HG03159 (cell line): ENCODE measurements at regions not wholly inside any gene's neighbourhood (a gene's known extent, or its start where the extent isn't known, plus 50 kb on each side); places are given as distances from the start of the nearest gene placed in this dataset.

Experiments
- ATAC-seq: cut with Tn5 transposase; IDR thresholded peaks from one replicate; pipeline ENCODE4 v1.9.1; 2021; ENCODE audit warnings: mild to moderate bottlenecking, moderate library complexity; ENCODE audit not compliant: unreplicated experiment

DNA sequence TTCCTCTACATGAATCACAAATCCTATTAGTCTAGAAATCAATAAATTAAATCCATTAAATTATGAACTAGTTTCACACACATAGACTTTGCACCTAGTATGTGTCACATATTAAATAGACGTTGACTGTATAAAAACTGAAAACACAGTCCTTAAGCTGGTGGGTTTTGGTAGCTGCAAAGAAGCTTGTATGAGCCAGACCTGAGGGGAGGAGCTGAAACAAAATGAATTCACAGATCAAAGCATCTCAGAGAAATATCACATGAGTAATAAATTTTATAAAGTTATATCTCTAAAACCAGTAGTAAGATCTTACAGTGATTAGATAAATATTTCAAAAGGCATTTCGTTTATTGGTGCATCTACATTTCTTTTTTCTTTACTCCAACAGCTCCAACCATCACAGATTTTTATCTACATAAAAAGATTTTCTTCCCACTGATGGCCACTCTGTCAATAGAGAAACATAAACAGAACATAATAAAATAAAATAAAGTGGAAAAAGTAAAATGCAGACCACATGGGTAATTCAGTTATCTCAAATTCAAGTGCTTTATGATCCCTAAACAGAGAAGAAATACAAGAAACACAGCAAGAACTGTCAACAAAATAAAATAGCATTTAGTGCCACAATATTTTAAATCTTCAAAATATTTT is 420.0 kb upstream of the CYRIA start:
- ATAC-seq: no peak

DNA sequence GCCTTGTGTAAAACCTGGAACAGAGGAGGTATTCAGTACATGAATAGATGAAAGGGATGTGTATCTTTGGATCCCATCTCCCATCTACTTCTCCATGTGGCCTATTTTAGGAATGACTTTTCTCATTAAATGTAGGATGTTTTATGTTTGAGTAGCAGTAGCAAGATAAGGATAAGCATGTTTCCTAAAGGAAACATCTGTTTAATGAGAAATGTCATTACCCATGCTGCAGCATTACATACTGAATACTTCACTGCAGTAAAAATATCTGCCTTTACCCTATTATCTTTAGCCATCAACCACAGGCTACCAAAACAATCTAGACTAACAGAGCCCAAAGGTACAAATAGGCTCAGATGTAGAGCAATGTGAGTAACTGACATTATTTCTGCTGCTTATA is 419.2 kb upstream of the CYRIA start:
- no peak for ATAC-seq

DNA sequence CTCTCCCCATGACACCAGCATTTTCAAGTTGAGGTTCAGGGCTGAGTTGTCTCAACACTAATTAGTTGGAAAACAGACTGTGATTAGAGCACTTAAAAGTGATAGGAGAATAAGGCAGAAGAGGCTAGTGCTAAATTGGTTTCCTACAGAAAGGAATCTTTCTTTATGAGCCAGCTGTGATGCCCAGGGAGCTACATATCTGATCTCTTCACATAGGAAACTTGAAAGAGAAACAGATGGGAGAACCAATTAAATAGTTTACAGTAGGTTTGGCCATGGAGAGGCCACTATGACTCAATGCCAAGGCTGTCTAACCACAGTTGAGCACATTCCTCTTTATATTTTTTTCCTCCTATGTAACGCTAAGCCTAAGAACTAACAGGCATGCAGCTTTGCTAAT is 418.3 kb upstream of the CYRIA start:
- ATAC-seq: no peak

GRCh38 chr2:17079262-17079661 is 413.6 kb upstream of the CYRIA start:
- no peak for ATAC-seq

GRCh38 chr2:17076533-17076932 is 410.9 kb upstream of the CYRIA start:
- no peak for ATAC-seq

- ATAC-seq: no peak
These were observed 405.1 kb upstream of the CYRIA start for GRCh38 chr2:17070711-17071110.

DNA sequence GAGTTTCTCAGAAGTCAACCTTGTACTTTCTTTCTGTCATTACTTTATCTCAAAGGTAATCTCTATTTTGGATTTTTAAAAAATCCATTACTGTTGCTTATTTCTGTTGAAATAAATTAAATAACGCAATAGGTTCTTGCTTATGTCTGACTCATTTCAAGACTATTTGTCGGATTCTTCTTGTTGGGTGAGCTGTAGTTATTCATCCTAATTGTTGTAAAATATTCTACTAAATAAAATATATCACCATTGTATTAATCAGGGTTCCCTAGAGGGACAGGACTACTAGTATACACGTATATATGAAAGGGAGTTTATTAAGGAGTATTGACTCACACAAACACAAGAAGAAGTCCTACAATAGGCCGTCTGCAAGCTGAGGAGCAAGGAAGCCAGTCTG is 403.9 kb upstream of the CYRIA start:
- ATAC-seq: no peak

GRCh38 chr2:17068021-17068420 is 402.4 kb upstream of the CYRIA start:
- no peak for ATAC-seq

GRCh38 chr2:17065536-17065935 is 399.9 kb upstream of the CYRIA start:
- ATAC-seq: no peak

DNA sequence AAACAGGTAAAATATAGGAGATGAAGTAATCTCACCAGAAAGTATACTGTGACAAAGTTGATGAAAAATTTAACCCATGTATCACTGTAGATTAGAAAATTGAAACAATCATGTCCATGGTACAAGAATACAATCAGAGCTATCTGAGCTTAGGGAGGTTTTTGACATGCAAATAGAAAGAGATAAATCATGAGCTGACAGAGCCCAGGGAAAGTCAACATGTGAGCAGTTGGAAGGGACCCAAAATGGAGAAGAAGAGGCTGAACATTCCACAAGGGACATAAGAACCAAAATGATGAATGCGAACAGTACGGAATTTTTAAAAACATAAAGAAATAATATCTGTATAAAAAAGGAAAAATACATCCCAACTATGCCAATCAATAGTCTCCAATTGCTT is 395.4 kb upstream of the CYRIA start:
- ATAC-seq: no peak

DNA sequence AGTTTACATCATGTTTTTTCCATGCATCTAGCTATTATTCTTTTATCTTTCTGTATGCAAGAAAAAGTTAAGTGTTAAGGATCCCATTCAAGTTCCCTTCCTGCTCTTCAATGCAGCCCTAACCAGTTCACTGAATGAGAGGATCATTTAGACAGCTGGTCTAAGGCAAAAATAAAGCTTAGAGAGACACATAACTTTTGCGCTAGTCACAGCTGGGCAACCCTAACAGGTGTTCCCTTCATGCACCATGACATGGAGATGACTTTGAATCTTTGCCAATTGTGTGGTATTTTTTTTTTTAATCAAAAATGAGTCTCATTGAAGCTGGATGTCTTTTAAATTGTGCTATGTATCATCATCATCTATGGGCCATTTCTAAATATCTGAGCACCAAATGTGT is 393.8 kb upstream of the CYRIA start:
- no peak for ATAC-seq

DNA sequence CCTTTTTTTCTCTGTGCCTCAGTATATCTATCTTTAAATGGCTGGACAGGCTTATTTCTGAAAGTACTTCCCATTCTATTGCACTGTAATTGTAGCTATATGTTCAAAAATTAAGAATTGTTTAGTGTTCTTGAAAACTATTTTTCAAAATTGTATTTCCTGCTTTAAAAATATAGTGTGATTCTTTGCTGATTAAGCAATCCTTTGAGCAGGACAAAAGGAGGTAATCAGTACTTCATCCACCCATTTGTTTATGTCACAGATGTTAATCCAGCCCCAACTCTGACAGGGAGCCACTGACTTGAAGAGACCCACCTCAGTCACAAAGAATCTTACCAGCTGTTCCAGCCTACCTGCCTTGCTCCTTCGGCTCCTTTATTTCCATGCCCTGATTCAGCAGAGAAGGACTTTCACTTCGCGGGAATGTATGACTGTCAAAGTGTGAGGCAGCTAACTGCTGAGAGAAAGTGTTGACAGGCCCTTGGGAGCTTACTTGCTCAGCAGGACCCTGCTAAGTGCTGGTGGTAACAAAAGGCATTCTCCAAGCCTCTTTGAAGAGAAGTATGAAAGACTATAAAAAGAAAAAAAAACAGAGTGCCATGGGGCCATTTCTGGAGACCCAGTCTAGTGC is 393.3 kb upstream of the CYRIA start:
- ATAC-seq: no peak

GRCh38 chr2:17057109-17058017 is 391.7 kb upstream of the CYRIA start:
- ATAC-seq: peak; percentile 51

GRCh38 chr2:17056236-17056635 is 390.6 kb upstream of the CYRIA start:
- ATAC-seq: no peak

GRCh38 chr2:17052001-17052400 is 386.4 kb upstream of the CYRIA start:
- ATAC-seq: no peak

- ATAC-seq: no peak
These were observed 385.9 kb upstream of the CYRIA start for GRCh38 chr2:17051538-17051937.

- ATAC-seq: no peak
These were observed 377.5 kb upstream of the CYRIA start for GRCh38 chr2:17043173-17043572.

DNA sequence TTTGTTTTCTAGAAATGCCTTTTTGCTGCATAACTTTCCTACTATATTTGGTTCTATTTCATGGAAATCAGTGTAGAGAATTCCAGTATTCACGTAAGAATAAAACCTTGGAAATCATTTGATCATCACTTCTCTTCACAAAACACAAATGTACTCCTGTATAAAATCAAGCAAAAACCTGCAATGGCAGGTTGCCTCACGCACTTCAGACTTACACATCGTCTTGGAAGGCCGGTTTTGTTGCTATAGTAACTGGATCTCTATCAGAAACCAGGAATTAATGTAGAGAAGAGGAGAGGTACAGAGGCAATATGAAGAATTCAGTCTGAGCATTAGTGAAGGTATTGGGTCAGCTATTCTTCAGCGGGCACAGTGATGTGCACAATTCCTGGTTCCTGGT is 370.7 kb upstream of the CYRIA start:
- no peak for ATAC-seq

DNA sequence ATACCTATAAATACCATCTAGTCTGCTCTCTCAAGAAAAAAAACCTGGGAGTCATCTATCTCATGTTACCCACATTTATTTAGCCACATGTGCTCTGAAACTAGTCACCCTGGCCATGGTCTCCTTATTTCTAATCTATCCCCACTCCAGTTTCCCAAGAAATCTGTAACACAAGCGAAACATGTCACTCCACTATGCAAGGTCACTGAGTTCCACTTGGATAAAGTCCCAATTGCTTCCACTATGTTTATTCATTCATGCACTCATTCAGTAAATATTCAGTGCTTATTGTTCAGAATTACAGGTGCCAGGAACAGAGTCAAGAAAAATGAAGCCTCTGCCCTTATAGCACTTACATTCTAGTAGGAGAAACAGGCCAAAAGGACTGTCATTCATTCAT is 369.4 kb upstream of the CYRIA start:
- no peak for ATAC-seq

DNA sequence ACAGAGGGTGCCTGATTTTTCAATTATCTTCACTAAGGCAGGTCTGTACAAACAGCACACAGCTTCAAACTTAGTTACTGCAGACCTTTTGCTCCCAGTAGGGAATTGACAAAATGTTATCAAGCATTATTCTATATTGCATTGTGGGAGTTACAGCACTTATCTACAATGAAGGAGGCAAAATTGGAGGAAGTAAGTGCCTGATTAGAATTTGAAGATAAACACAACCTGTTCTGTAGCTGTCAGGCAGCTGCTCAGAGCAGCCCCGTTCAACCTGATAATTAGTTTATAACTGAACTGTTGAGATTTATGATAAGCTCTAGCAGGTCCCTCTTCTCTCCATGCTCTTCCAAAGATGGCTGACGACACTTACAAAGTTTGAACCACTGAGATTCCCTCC is 364.4 kb upstream of the CYRIA start:
- no peak for ATAC-seq

- no peak for ATAC-seq
These were observed 346.7 kb upstream of the CYRIA start for GRCh38 chr2:17012297-17012696.

- ATAC-seq: no peak
These were observed 344.5 kb upstream of the CYRIA start for GRCh38 chr2:17010104-17010503.
